ENCODE measurements at regions not wholly inside any gene's neighbourhood (a gene's known extent, or its start where the extent isn't known, plus 50 kb on each side); places are given as distances from the start of the nearest gene placed in this dataset.

DNA sequence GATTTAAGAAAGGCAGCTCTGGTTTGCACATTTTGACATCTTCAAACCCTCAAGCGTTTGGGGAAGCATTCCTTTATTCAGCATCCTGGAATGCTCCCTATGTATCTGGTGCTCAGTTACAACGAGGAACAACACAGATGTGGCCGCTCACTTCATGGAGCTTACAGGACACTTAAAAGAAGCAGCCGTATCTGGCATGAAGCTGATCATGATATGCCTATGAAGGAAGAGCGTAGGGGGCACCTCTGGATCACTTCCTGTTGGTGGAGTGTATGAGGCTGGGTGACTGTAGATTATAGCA, 72.3 kb upstream of the TP53I11 start:
- Histone ChIP-seq H3K9me2 (ENCODE audit: low read depth, low read length) (no peaks in the 10 kb centered on the region), H3K4me3 (ENCODE audit: low read depth, low read length, poor library complexity, severe bottlenecking) (no peak overlapping the region), H3K36me3 (ENCODE audit: insufficient read depth, low read length) (no peaks in the 10 kb centered on the region), H3K27me3 (ENCODE audit: insufficient read depth, low read length) (no peaks in the 10 kb centered on the region), H3K9me3 (ENCODE audit: low read length) (no peaks in the 10 kb centered on the region), H3K27ac (ENCODE audit: low read depth, low read length, poor library complexity, severe bottlenecking) (no peak overlapping the region), H3F3A (ENCODE audit: insufficient read depth, low read length) (no peaks in the 10 kb centered on the region), H2AFZ (ENCODE audit: low read length) (no peak overlapping the region), H3K4me1 (ENCODE audit: insufficient read depth, low read length, severe bottlenecking) (no peaks in the 10 kb centered on the region), H3K4me2 (ENCODE audit: low read length) (no peak overlapping the region), H4K20me1 (ENCODE audit: insufficient read depth, low read length) (no peaks in the 10 kb centered on the region), H3K9ac (ENCODE audit: low read length) (no peak overlapping the region), H3K79me2 (ENCODE audit: insufficient read depth, low read length) (no peaks in the 10 kb centered on the region)
- no peak for TF ChIP-seq CTCF (IDR thresholded peaks at IDR 0.05; ENCODE audit: low read length)
- no peak for TF ChIP-seq EZH2 (IDR thresholded peaks at IDR 0.05; ENCODE audit: borderline replicate concordance, low read length)

- no peaks in the 10 kb centered on the region for H3K4me1 ChIP-seq (ENCODE audit: insufficient read depth, low read length, severe bottlenecking)
- no peak overlapping the region for H3K4me2 ChIP-seq (ENCODE audit: low read length)
- H3K27me3 ChIP-seq (ENCODE audit: insufficient read depth, low read length): no peaks in the 10 kb centered on the region; the same call in 1 of the 2 replicates
- no peak overlapping the region for H2AFZ ChIP-seq (ENCODE audit: low read length)
- H3K36me3 ChIP-seq (ENCODE audit: insufficient read depth, low read length): no peaks in the 10 kb centered on the region
- no peaks in the 10 kb centered on the region for H3K9me2 ChIP-seq (ENCODE audit: low read depth, low read length)
- H3K4me3 ChIP-seq (ENCODE audit: low read depth, low read length, poor library complexity, severe bottlenecking): no peak overlapping the region
- TF ChIP-seq EZH2 (IDR thresholded peaks at IDR 0.05; ENCODE audit: borderline replicate concordance, low read length): no peak
- no peak for TF ChIP-seq CTCF (IDR thresholded peaks at IDR 0.05; ENCODE audit: low read length)
- no peak overlapping the region for H3K9ac ChIP-seq (ENCODE audit: low read length)
- H3K79me2 ChIP-seq (ENCODE audit: insufficient read depth, low read length): no peaks in the 10 kb centered on the region
- no peak overlapping the region for H3K27ac ChIP-seq (ENCODE audit: low read depth, low read length, poor library complexity, severe bottlenecking)
- no peaks in the 10 kb centered on the region for H3F3A ChIP-seq (ENCODE audit: insufficient read depth, low read length)
- no peaks in the 10 kb centered on the region for H3K9me3 ChIP-seq (ENCODE audit: low read length)
- no peaks in the 10 kb centered on the region for H4K20me1 ChIP-seq (ENCODE audit: insufficient read depth, low read length)
Observed at GRCh38 chr11:45024316-45024715, 73.6 kb upstream of the TP53I11 start.

- Histone ChIP-seq H3K4me2 (ENCODE audit: low read length) (no peak overlapping the region), H3K27me3 (ENCODE audit: insufficient read depth, low read length) (no peaks in the 10 kb centered on the region; the same call in 1 of the 2 replicates), H3K4me1 (ENCODE audit: insufficient read depth, low read length, severe bottlenecking) (no peaks in the 10 kb centered on the region)
Observed at GRCh38 chr11:45024846-45025588, 74.3 kb upstream of the TP53I11 start.

More at GRCh38 chr11:45024846-45025588, 74.3 kb upstream of the TP53I11 start:
- Histone ChIP-seq H2AFZ (ENCODE audit: low read length) (no peak overlapping the region), H3F3A (ENCODE audit: insufficient read depth, low read length) (no peaks in the 10 kb centered on the region), H3K9ac (ENCODE audit: low read length) (no peak overlapping the region), H3K27ac (ENCODE audit: low read depth, low read length, poor library complexity, severe bottlenecking) (no peak overlapping the region), H4K20me1 (ENCODE audit: insufficient read depth, low read length) (no peaks in the 10 kb centered on the region), H3K9me3 (ENCODE audit: low read length) (no peaks in the 10 kb centered on the region), H3K4me3 (ENCODE audit: low read depth, low read length, poor library complexity, severe bottlenecking) (no peak overlapping the region), H3K79me2 (ENCODE audit: insufficient read depth, low read length) (no peaks in the 10 kb centered on the region), H3K9me2 (ENCODE audit: low read depth, low read length) (no peaks in the 10 kb centered on the region), H3K36me3 (ENCODE audit: insufficient read depth, low read length) (no peaks in the 10 kb centered on the region)
- TF ChIP-seq EZH2 (IDR thresholded peaks at IDR 0.05; ENCODE audit: borderline replicate concordance, low read length): no peak
- TF ChIP-seq CTCF (IDR thresholded peaks at IDR 0.05; ENCODE audit: low read length): no peak
